Tibial artery (tissue), 4 donors: ENCODE measurements at regions not wholly inside any gene's neighbourhood (a gene's known extent, or its start where the extent isn't known, plus 50 kb on each side); places are given as distances from the start of the nearest gene placed in this dataset.

Experiments used
- DNase-seq, 2 donors: peaks; one replicate each; pipeline ENCODE4 v3.0.0-alpha.2; 2019
- H3K27ac ChIP-seq, 2 donors: fragments of 200-600 bp; sonication (generic) in 1 of 2; 1 replicate in 1 of 2; 2 replicates in 1 of 2; pipeline ENCODE4 v1.5.1; 2018 to 2019; ENCODE audit warnings: mild to moderate bottlenecking in 1 of 2
- H3K27me3 ChIP-seq, 2 donors: fragments of 200-600 bp; sonication (generic) in 1 of 2; one replicate each; pipeline versions ENCODE4 v1.5.1 to v1.6.0; 2016 to 2019
- H3K36me3 ChIP-seq, 3 donors: fragments of 200-600 bp; sonication (generic) in 2 of 3; one replicate each; pipeline ENCODE4 v1.5.1; 2016 to 2019; ENCODE audit warnings: mild to moderate bottlenecking in 2 of 3
- H3K4me1 ChIP-seq, 4 donors: fragments of 200-600 bp; sonication (generic) in 2 of 4; 1 replicate in 3 of 4; 2 replicates in 1 of 4; pipeline ENCODE4 v1.5.1; 2016 to 2019
- H3K4me3 ChIP-seq, 2 donors: fragments of 200-600 bp; sonication (generic) in 1 of 2; 1 replicate in 1 of 2; 2 replicates in 1 of 2; pipeline ENCODE4 v1.5.1; 2018 to 2019; ENCODE audit warnings: mild to moderate bottlenecking in 2 of 2
- H3K9me3 ChIP-seq, 3 donors: fragments of 200-600 bp; sonication (generic) in 1 of 3; one replicate each; pipeline ENCODE4 v1.5.1; 2016 to 2019
- CTCF ChIP-seq, 2 experiments: fragments of 200-600 bp in 1 of 2; fragments of 450-650 bp in 1 of 2; IDR thresholded peaks; one replicate each; pipeline ENCODE4 v1.5.1; 2017 to 2019; ENCODE audit warnings: antibody characterized with exemption in 2 of 2, mild to moderate bottlenecking in 1 of 2, moderate library complexity in 1 of 2
- intact Hi-C: fragments of 100-400 bp; cut with DNase I; formaldehyde crosslinking; loops from one replicate; pipeline ENCODE4 v1.15.0; 2023; ENCODE audit warnings: low total_unique reads

GRCh38 chr10:123942114-123942861 lies 50.7 kb upstream of the CPXM2 start:
- H3K4me1 ChIP-seq, result no peaks in the 10 kb centered on the region
- intact Hi-C loops, result no loop called here
- H3K27ac ChIP-seq, result no peak overlapping the region
- no peak for TF ChIP-seq CTCF (IDR thresholded peaks at IDR 0.05)
- peaks cover 0 to 6% of the 10 kb centered on the region in 2 donors for H3K27me3 ChIP-seq
- H3K9me3 ChIP-seq, result no peaks in the 10 kb centered on the region
- no peak for DNase-seq
- no peaks in the 10 kb centered on the region for H3K36me3 ChIP-seq
- H3K4me3 ChIP-seq, result no peak overlapping the region
